ENCODE measurements at regions not wholly inside any gene's neighbourhood (a gene's known extent, or its start where the extent isn't known, plus 50 kb on each side); places are given as distances from the start of the nearest gene placed in this dataset.
"Not testable (repeated sequence)": the region's sequence is repeated elsewhere in the genome, so short reads cannot be mapped to it uniquely, and the experiment has no call there.

DNA sequence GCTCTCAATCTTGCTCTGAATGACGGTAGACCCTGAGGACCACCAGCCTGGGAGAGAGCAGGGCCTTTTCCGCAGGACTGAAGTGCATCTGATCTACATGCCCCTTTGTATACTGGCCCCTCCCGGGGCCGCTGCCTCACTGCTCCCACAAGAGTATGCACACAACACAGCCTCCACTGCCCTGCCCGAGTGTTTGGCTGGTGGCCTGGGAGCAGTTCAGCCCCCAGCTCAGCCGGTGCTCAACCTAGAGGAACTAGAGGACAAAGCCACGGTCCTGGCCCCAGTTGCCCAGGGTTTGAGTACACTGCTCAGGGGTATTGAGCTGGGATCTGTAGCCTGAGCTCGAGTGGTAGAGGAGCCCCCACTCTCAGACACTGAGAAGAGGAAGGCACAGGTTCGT lies 118.9 kb upstream of the CAB39 start:
- Histone ChIP-seq H3K27me3 (ENCODE audit: control insufficient read depth in 3 of 3, insufficient read depth in 3 of 3, low read length in 3 of 3) (peaks cover 0 to 3% (median 0%) of the 10 kb centered on the region in 3 donors), H3K27ac (ENCODE audit: low read depth, low read length) (no peak overlapping the region), H3K36me3 (ENCODE audit: control insufficient read depth in 3 of 3, insufficient read depth in 3 of 3, low read length in 3 of 3) (no peaks in the 10 kb centered on the region), H3K4me1 (ENCODE audit: control insufficient read depth in 3 of 3, insufficient read depth in 3 of 3, low read length in 3 of 3) (no peaks in the 10 kb centered on the region), H3K9ac (ENCODE audit: low read depth in 1 of 3, low read length in 3 of 3) (no peak overlapping the region), H3K9me3 (ENCODE audit: control insufficient read depth in 3 of 3, low read length in 3 of 3) (no peaks in the 10 kb centered on the region), H3K4me3 (ENCODE audit: low read length in 3 of 3) (no peak overlapping the region)

DNA sequence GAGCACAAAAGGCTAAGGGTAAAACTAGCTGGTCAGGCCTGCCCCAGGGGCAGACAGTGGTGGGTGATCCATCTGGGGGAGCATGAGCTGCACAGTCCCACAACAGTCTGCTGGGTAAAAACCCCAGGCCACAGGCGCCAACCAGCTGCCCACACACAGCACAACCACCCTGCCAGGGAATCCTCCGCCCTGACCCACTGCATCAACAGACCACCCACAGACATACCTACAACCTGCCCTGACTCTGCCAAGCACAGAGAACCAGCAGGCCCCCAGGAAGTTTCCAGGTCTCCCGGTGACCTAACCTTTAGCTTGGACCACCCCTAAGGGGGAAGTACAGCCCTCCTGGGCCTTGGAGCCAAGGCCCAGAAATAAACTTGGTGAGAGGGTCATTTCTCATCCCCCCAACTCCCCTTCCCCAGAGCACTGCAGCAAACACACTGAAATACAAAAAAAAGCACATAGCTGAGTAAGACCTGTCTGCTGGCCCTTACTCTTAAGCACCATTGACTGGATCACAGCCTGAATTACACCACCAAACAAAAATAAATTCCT lies 118.3 kb upstream of the CAB39 start:
- no peaks in the 10 kb centered on the region for H3K4me1 ChIP-seq (ENCODE audit: control insufficient read depth in 3 of 3, insufficient read depth in 3 of 3, low read length in 3 of 3)
- no peak overlapping the region for H3K9ac ChIP-seq (ENCODE audit: low read depth in 1 of 3, low read length in 3 of 3)
- H3K27ac ChIP-seq (ENCODE audit: low read depth, low read length) = no peak overlapping the region
- no peak overlapping the region for H3K4me3 ChIP-seq (ENCODE audit: low read length in 3 of 3)
- H3K27me3 ChIP-seq (ENCODE audit: control insufficient read depth in 3 of 3, insufficient read depth in 3 of 3, low read length in 3 of 3) = peaks cover 0 to 3% (median 0%) of the 10 kb centered on the region in 3 donors
- H3K9me3 ChIP-seq (ENCODE audit: control insufficient read depth in 3 of 3, low read length in 3 of 3) = no peaks in the 10 kb centered on the region
- no peaks in the 10 kb centered on the region for H3K36me3 ChIP-seq (ENCODE audit: control insufficient read depth in 3 of 3, insufficient read depth in 3 of 3, low read length in 3 of 3)

GRCh38 chr2:230599853-230600252 lies 112.8 kb upstream of the CAB39 start:
- Histone ChIP-seq H3K4me1 (ENCODE audit: control insufficient read depth in 3 of 3, insufficient read depth in 3 of 3, low read length in 3 of 3) (no peaks in the 10 kb centered on the region), H3K4me3 (ENCODE audit: low read length in 3 of 3) (no peak overlapping the region), H3K36me3 (ENCODE audit: control insufficient read depth in 3 of 3, insufficient read depth in 3 of 3, low read length in 3 of 3) (no peaks in the 10 kb centered on the region), H3K9ac (ENCODE audit: low read depth in 1 of 3, low read length in 3 of 3) (no peak overlapping the region), H3K27ac (ENCODE audit: low read depth, low read length) (no peak overlapping the region), H3K27me3 (ENCODE audit: control insufficient read depth in 3 of 3, insufficient read depth in 3 of 3, low read length in 3 of 3) (no peaks in the 10 kb centered on the region), H3K9me3 (ENCODE audit: control insufficient read depth in 3 of 3, low read length in 3 of 3) (no peaks in the 10 kb centered on the region)

GRCh38 chr2:230600285-230600684 lies 112.4 kb upstream of the CAB39 start:
- H3K4me3 ChIP-seq (ENCODE audit: low read length in 3 of 3) = no peak overlapping the region
- no peaks in the 10 kb centered on the region for H3K4me1 ChIP-seq (ENCODE audit: control insufficient read depth in 3 of 3, insufficient read depth in 3 of 3, low read length in 3 of 3)
- H3K27ac ChIP-seq (ENCODE audit: low read depth, low read length) = no peak overlapping the region
- H3K9ac ChIP-seq (ENCODE audit: low read depth in 1 of 3, low read length in 3 of 3) = no peak overlapping the region
- H3K9me3 ChIP-seq (ENCODE audit: control insufficient read depth in 3 of 3, low read length in 3 of 3) = no peaks in the 10 kb centered on the region
- no peaks in the 10 kb centered on the region for H3K36me3 ChIP-seq (ENCODE audit: control insufficient read depth in 3 of 3, insufficient read depth in 3 of 3, low read length in 3 of 3)
- no peaks in the 10 kb centered on the region for H3K27me3 ChIP-seq (ENCODE audit: control insufficient read depth in 3 of 3, insufficient read depth in 3 of 3, low read length in 3 of 3)

DNA sequence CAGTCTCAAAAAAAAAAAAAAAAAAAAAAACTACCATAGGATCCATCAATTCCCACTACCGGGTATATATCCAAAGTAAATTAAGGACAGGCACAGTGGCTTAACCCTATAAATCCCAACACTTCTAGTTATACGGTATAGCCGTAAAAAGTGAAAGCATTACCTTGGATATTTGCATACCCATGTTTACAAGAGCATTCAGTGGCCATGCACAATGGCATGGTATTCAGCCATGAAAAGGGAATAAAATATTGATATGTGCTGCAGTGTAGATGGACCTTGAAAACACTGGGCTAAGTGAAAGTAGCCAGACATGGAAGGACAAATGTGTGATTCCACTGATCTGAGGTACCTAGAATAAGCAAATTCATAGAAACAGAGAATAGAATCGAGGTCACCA lies 111.8 kb upstream of the CAB39 start:
- H3K36me3 ChIP-seq (ENCODE audit: control insufficient read depth in 3 of 3, insufficient read depth in 3 of 3, low read length in 3 of 3) = no peaks in the 10 kb centered on the region
- H3K4me3 ChIP-seq (ENCODE audit: low read length in 3 of 3) = no peak overlapping the region
- no peaks in the 10 kb centered on the region for H3K27me3 ChIP-seq (ENCODE audit: control insufficient read depth in 3 of 3, insufficient read depth in 3 of 3, low read length in 3 of 3)
- no peak overlapping the region for H3K27ac ChIP-seq (ENCODE audit: low read depth, low read length)
- no peaks in the 10 kb centered on the region for H3K9me3 ChIP-seq (ENCODE audit: control insufficient read depth in 3 of 3, low read length in 3 of 3)
- no peaks in the 10 kb centered on the region for H3K4me1 ChIP-seq (ENCODE audit: control insufficient read depth in 3 of 3, insufficient read depth in 3 of 3, low read length in 3 of 3)
- no peak overlapping the region for H3K9ac ChIP-seq (ENCODE audit: low read depth in 1 of 3, low read length in 3 of 3)

DNA sequence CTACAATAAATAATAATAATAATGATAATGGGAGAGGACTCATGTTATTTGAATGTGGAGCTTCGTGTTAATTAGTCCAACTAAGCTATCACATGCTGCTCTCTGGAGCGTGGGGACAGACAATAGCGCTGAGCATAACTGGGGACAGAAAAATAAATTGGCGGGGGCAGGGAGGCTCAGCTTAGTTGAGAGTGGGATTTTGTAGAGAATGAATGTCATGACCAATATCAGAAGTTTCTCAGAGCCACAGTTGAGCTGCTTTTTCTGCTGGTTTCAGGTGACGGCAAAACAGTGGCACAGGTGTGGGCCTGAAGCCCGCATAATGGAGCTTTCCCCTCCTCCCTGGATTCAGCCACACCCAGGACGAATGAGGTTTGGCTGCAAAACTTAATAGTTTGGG lies 111.1 kb upstream of the CAB39 start:
- no peaks in the 10 kb centered on the region for H3K27me3 ChIP-seq (ENCODE audit: control insufficient read depth in 3 of 3, insufficient read depth in 3 of 3, low read length in 3 of 3)
- no peak overlapping the region for H3K4me3 ChIP-seq (ENCODE audit: low read length in 3 of 3)
- H3K4me1 ChIP-seq (ENCODE audit: control insufficient read depth in 3 of 3, insufficient read depth in 3 of 3, low read length in 3 of 3) = no peaks in the 10 kb centered on the region
- H3K9ac ChIP-seq (ENCODE audit: low read depth in 1 of 3, low read length in 3 of 3) = no peak overlapping the region
- H3K27ac ChIP-seq (ENCODE audit: low read depth, low read length) = no peak overlapping the region
- no peaks in the 10 kb centered on the region for H3K9me3 ChIP-seq (ENCODE audit: control insufficient read depth in 3 of 3, low read length in 3 of 3)
- H3K36me3 ChIP-seq (ENCODE audit: control insufficient read depth in 3 of 3, insufficient read depth in 3 of 3, low read length in 3 of 3) = no peaks in the 10 kb centered on the region

GRCh38 chr2:230602562-230603230 lies 109.9 kb upstream of the CAB39 start:
- H3K9ac ChIP-seq (ENCODE audit: low read depth in 1 of 3, low read length in 3 of 3) = no peak overlapping the region
- no peak overlapping the region for H3K4me3 ChIP-seq (ENCODE audit: low read length in 3 of 3)
- no peaks in the 10 kb centered on the region for H3K27me3 ChIP-seq (ENCODE audit: control insufficient read depth in 3 of 3, insufficient read depth in 3 of 3, low read length in 3 of 3)
- H3K9me3 ChIP-seq (ENCODE audit: control insufficient read depth in 3 of 3, low read length in 3 of 3) = no peaks in the 10 kb centered on the region
- no peak overlapping the region for H3K27ac ChIP-seq (ENCODE audit: low read depth, low read length)
- H3K4me1 ChIP-seq (ENCODE audit: control insufficient read depth in 3 of 3, insufficient read depth in 3 of 3, low read length in 3 of 3) = no peaks in the 10 kb centered on the region
- no peaks in the 10 kb centered on the region for H3K36me3 ChIP-seq (ENCODE audit: control insufficient read depth in 3 of 3, insufficient read depth in 3 of 3, low read length in 3 of 3)

GRCh38 chr2:230603317-230603716 lies 109.3 kb upstream of the CAB39 start:
- not testable (repeated sequence) for H3K4me3 ChIP-seq (ENCODE audit: low read length in 3 of 3); H3K9me3 ChIP-seq (ENCODE audit: control insufficient read depth in 3 of 3, low read length in 3 of 3); H3K9ac ChIP-seq (ENCODE audit: low read depth in 1 of 3, low read length in 3 of 3); H3K27ac ChIP-seq (ENCODE audit: low read depth, low read length); H3K27me3 ChIP-seq (ENCODE audit: control insufficient read depth in 3 of 3, insufficient read depth in 3 of 3, low read length in 3 of 3); H3K36me3 ChIP-seq (ENCODE audit: control insufficient read depth in 3 of 3, insufficient read depth in 3 of 3, low read length in 3 of 3); H3K4me1 ChIP-seq (ENCODE audit: control insufficient read depth in 3 of 3, insufficient read depth in 3 of 3, low read length in 3 of 3)

- not testable (repeated sequence) for H3K27me3 ChIP-seq (ENCODE audit: control insufficient read depth in 3 of 3, insufficient read depth in 3 of 3, low read length in 3 of 3); H3K4me3 ChIP-seq (ENCODE audit: low read length in 3 of 3); H3K9ac ChIP-seq (ENCODE audit: low read depth in 1 of 3, low read length in 3 of 3); H3K9me3 ChIP-seq (ENCODE audit: control insufficient read depth in 3 of 3, low read length in 3 of 3); H3K27ac ChIP-seq (ENCODE audit: low read depth, low read length); H3K36me3 ChIP-seq (ENCODE audit: control insufficient read depth in 3 of 3, insufficient read depth in 3 of 3, low read length in 3 of 3); H3K4me1 ChIP-seq (ENCODE audit: control insufficient read depth in 3 of 3, insufficient read depth in 3 of 3, low read length in 3 of 3)
Observed at GRCh38 chr2:230604158-230604557, 108.5 kb upstream of the CAB39 start.

GRCh38 chr2:230614040-230614439 lies 98.6 kb upstream of the CAB39 start:
- Histone ChIP-seq H3K9ac (ENCODE audit: low read depth in 1 of 3, low read length in 3 of 3) (no peak overlapping the region), H3K4me3 (ENCODE audit: low read length in 3 of 3) (no peak overlapping the region), H3K4me1 (ENCODE audit: control insufficient read depth in 3 of 3, insufficient read depth in 3 of 3, low read length in 3 of 3) (peaks cover 0 to 4% (median 3%) of the 10 kb centered on the region in 3 donors), H3K27me3 (ENCODE audit: control insufficient read depth in 3 of 3, insufficient read depth in 3 of 3, low read length in 3 of 3) (no peaks in the 10 kb centered on the region), H3K27ac (ENCODE audit: low read depth, low read length) (no peak overlapping the region), H3K9me3 (ENCODE audit: control insufficient read depth in 3 of 3, low read length in 3 of 3) (no peaks in the 10 kb centered on the region), H3K36me3 (ENCODE audit: control insufficient read depth in 3 of 3, insufficient read depth in 3 of 3, low read length in 3 of 3) (no peaks in the 10 kb centered on the region)
